ENCODE measurements at regions not wholly inside any gene's neighbourhood (a gene's known extent, or its start where the extent isn't known, plus 50 kb on each side); places are given as distances from the start of the nearest gene placed in this dataset.

DNA sequence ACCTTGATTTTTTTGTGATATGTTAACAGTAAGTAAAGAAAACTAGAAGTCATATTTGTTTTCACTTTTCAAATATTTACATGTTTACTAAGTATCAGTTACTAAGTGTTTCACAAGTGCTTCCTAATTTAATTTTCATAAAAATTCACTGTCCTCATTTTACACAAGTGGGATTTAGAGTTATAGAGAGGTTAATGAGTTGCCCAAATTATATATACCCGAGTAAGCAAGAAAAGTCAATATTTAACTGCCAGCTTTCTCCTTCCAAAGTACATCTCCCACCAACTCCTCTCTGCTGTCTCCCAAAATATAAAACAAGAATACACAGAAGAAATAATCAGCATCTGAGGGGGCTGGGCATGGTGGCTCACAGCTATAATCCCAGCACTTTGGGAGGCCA, 896.7 kb upstream of the ANO3 start:
- CTCF ChIA-PET = no interaction called here
- Histone ChIP-seq H3K4me1 (ENCODE audit: control insufficient read depth, insufficient read depth, low read length) (no peaks in the 10 kb centered on the region), H3K9me3 (ENCODE audit: control insufficient read depth, insufficient read depth, low read depth, low read length) (no peaks in the 10 kb centered on the region), H3K4me3 (ENCODE audit: low read depth in 2 of 2, low read length in 2 of 2) (no peak overlapping the region), H3K36me3 (ENCODE audit: control insufficient read depth, insufficient read depth, low read length) (no peaks in the 10 kb centered on the region), H3K27ac (ENCODE audit: low read length) (no peak overlapping the region), H3K27me3 (ENCODE audit: control insufficient read depth, insufficient read depth, low read length) (no peaks in the 10 kb centered on the region)
- intact Hi-C loops (cut with micrococcal nuclease; ENCODE audit: unreplicated experiment) (no loop called here), in situ Hi-C loops (cut with HindIII; ENCODE audit: low pct_unique_long_range_greater_than_20kb, low sequenced_read_pairs) (no loop called here)
- BruUV-seq (replicated peaks) = no TSS peak
- no peak for DNase-seq (ENCODE audit: low read depth, low spot score)
- TF ChIP-seq TCF7L2 (IDR thresholded peaks at IDR 0.05; ENCODE audit: low read depth, low read length) = no peak
- TF ChIP-seq, protein P1, sequence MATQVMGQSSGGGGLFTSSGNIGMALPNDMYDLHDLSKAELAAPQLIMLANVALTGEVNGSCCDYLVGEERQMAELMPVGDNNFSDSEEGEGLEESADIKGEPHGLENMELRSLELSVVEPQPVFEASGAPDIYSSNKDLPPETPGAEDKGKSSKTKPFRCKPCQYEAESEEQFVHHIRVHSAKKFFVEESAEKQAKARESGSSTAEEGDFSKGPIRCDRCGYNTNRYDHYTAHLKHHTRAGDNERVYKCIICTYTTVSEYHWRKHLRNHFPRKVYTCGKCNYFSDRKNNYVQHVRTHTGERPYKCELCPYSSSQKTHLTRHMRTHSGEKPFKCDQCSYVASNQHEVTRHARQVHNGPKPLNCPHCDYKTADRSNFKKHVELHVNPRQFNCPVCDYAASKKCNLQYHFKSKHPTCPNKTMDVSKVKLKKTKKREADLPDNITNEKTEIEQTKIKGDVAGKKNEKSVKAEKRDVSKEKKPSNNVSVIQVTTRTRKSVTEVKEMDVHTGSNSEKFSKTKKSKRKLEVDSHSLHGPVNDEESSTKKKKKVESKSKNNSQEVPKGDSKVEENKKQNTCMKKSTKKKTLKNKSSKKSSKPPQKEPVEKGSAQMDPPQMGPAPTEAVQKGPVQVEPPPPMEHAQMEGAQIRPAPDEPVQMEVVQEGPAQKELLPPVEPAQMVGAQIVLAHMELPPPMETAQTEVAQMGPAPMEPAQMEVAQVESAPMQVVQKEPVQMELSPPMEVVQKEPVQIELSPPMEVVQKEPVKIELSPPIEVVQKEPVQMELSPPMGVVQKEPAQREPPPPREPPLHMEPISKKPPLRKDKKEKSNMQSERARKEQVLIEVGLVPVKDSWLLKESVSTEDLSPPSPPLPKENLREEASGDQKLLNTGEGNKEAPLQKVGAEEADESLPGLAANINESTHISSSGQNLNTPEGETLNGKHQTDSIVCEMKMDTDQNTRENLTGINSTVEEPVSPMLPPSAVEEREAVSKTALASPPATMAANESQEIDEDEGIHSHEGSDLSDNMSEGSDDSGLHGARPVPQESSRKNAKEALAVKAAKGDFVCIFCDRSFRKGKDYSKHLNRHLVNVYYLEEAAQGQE (IDR thresholded peaks at IDR 0.05; ENCODE audit: insufficient read depth in 1 of 2, low read depth in 2 of 2, low read length in 1 of 2) = no peak
- no peak for TF ChIP-seq SIN3A (IDR thresholded peaks at IDR 0.05; ENCODE audit: borderline replicate concordance, insufficient read depth, low read depth, low read length)
- TF ChIP-seq, protein P2, sequence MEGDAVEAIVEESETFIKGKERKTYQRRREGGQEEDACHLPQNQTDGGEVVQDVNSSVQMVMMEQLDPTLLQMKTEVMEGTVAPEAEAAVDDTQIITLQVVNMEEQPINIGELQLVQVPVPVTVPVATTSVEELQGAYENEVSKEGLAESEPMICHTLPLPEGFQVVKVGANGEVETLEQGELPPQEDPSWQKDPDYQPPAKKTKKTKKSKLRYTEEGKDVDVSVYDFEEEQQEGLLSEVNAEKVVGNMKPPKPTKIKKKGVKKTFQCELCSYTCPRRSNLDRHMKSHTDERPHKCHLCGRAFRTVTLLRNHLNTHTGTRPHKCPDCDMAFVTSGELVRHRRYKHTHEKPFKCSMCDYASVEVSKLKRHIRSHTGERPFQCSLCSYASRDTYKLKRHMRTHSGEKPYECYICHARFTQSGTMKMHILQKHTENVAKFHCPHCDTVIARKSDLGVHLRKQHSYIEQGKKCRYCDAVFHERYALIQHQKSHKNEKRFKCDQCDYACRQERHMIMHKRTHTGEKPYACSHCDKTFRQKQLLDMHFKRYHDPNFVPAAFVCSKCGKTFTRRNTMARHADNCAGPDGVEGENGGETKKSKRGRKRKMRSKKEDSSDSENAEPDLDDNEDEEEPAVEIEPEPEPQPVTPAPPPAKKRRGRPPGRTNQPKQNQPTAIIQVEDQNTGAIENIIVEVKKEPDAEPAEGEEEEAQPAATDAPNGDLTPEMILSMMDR (IDR thresholded peaks at IDR 0.05) = no peak
- TF ChIP-seq POLR2AphosphoS5 (IDR thresholded peaks at IDR 0.05; ENCODE audit: low read depth, low read length) = no peak
- no peak for ATAC-seq
- POLR2A ChIA-PET = no interaction called here

DNA sequence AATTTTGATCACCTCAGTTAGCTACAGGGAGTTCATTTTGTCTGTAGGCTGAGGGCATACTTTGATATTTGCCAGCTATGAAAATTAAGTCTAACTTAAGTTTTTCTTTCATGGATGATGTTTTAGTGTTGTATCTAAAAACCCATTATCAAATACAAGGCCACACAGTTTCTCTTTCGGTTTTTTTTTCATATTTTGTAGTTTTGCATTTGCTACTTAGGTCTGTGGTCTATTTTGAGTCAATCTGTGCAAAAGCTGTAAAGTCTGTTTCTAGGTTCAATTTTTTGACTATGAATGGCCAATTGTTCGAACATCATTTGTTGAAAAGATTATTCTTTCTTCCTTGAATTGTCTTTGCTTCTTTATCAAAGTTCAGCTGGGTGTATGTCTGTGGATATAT, 895.6 kb upstream of the ANO3 start:
- no peaks in the 10 kb centered on the region for H3K27me3 ChIP-seq (ENCODE audit: control insufficient read depth, insufficient read depth, low read length)
- no peak overlapping the region for H3K4me3 ChIP-seq (ENCODE audit: low read depth in 2 of 2, low read length in 2 of 2)
- ATAC-seq (no peak), DNase-seq (ENCODE audit: low read depth, low spot score) (no peak)
- TF ChIP-seq TCF7L2 (IDR thresholded peaks at IDR 0.05; ENCODE audit: low read depth, low read length) = no peak
- TF ChIP-seq, protein P1 (IDR thresholded peaks at IDR 0.05; ENCODE audit: insufficient read depth in 1 of 2, low read depth in 2 of 2, low read length in 1 of 2) = no peak
- H3K27ac ChIP-seq (ENCODE audit: low read length) = no peak overlapping the region
- no TSS peak for BruUV-seq (replicated peaks)
- intact Hi-C loops (cut with micrococcal nuclease; ENCODE audit: unreplicated experiment) = no loop called here
- in situ Hi-C loops (cut with HindIII; ENCODE audit: low pct_unique_long_range_greater_than_20kb, low sequenced_read_pairs) = no loop called here
- H3K4me1 ChIP-seq (ENCODE audit: control insufficient read depth, insufficient read depth, low read length) = no peaks in the 10 kb centered on the region
- H3K36me3 ChIP-seq (ENCODE audit: control insufficient read depth, insufficient read depth, low read length) = no peaks in the 10 kb centered on the region
- POLR2A ChIA-PET = no interaction called here
- H3K9me3 ChIP-seq (ENCODE audit: control insufficient read depth, insufficient read depth, low read depth, low read length) = no peaks in the 10 kb centered on the region
- CTCF ChIA-PET = no interaction called here
